Kasumi-1 (cell line): ENCODE measurements at regions not wholly inside any gene's neighbourhood (a gene's known extent, or its start where the extent isn't known, plus 50 kb on each side); places are given as distances from the start of the nearest gene placed in this dataset.

Experiments
- DNase-seq, 2 experiments: peaks; one replicate each; lab custom pipeline; 2025; lab: John Stamatoyannopoulos, UW

- DNase-seq = peak; percentile 93 to 96
Measured at GRCh38 chr3:42012935-42013690, 51.2 kb upstream of the ULK4 start.

GRCh38 chr3:42012383-42012934 is 50.6 kb upstream of the ULK4 start:
- no peak for DNase-seq
